Activated CD8-positive, alpha-beta memory T cell treated with anti-CD3 and anti-CD28 coated beads, Interleukin-2, amount 50 U/mL, for 4 hours (primary cell): ENCODE measurements at regions not wholly inside any gene's neighbourhood (a gene's known extent, or its start where the extent isn't known, plus 50 kb on each side); places are given as distances from the start of the nearest gene placed in this dataset.

Experiments
- DNase-seq: peaks from one replicate; pipeline ENCODE4 v3.0.0-alpha.2; 2020

DNA sequence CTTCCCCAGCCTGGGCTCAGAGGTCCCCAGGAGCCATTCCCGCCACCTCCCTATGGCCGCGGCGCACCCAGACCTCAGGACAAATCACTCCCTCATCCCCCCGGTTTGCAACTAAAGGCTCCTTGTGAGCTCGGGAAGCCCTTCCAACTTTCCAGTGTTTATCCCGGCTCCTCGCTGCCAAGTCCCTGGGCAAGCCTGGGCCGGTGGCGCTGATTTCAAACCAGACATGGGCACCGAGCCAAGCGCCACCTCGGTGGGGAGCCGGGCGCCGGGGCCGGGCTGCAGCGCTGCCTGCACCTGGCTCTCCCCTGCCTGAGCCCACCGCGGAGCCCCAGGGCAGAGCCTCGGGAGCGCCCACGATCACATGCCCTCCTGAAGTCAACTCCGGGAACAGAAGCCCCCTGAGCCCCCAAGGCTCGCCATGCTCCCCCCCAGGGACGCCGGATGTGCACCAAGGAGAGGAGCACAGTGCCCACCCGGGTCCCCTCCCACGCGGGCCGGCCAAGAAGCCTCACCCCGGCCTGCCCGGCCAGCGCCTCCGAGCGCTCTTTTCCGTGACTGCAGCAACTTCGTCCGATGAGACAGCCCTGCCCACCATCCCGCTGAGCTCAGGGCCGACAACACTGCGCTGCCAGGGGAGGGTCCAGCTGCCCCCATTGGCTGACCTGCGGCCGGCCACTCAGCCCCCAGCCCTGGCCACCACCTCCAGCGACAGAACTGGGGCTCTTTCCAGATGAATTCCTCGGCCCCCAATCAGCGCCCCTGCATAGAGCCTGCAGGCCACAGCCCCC is 50.0 kb downstream of the NCOR2 start:
- no peak for DNase-seq

DNA sequence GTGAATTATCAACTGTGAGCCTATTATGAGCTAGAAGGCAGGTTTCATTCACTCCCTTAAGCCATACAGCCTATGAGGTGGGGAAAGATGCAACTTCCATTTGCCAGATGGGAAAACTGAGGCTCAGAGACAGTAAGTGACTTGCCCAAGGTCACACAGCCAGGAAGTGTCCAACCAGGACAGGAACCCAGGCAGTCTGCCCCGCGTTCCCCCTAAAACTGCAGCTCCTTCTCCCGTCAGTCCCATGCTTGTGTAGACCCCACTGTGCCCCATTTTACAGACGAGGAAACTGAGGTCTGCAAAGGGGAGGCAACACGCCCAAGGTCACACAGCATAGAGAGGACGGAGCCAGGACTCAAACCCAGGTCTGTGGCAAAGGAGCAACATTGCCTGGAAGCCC is 50.6 kb downstream of the NCOR2 start:
- no peak for DNase-seq

DNA sequence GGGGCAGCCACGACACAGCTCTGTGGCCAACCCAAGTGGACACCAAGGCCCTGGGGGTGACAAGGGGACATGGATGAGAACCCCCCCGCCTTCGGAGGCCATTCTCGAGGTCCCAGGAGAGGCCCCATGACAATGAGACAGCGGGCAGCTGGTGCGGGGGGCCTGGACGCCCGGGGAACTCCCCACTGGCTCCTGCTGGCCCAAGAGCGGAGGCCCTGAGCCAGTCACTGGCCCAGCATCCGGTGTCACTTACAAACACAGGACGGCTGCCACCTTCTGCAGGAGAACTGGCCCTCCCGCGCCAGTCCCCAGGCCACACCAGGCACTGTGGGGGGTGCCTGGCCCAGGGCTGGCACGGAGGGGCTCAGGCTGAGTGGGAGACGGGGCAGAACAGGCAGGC is 51.4 kb downstream of the NCOR2 start:
- no peak for DNase-seq

DNA sequence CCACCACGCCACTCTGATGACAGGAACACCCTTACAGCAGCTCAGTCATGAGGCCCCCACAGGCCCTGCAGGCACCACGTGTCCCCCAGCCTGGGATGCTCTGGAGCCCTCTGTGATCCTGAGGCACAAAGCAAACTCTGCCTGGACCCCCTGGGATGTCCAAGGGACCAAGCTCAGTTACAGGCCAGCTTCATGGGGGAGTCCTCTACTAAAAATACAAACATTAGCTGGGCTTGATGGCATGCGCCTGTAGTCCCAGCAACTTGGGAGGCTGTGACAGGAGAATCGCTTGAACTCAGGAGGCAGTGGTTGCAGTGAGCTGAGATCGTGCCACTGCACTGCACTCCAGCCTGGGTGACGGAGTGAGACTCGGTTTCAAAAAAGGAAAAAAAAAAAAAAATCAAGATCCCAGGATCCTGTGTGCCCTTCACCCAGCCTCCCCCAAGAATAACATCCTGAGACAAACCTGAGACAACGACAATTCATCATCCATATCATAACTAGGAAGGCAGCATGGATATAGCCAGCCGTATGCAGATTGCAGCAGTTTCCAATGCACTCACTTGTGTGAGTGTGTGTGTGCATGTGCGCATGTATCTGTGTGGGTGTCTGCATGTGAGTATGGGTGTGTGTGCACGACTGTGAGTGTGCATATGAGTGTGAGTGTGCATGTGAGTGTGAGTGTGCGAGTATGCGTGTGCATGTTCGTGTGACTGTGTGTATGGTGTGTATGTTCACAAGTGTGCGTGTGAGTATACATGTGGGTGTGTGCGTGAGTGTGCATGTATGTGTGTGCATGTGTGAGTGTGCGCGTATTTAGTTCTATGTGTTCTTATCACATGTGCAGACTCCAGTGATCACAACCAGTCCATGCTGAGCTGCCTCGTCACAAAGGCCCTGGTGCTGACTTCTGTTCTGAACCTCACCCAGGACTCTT is 52.1 kb downstream of the NCOR2 start:
- DNase-seq: no peak

DNA sequence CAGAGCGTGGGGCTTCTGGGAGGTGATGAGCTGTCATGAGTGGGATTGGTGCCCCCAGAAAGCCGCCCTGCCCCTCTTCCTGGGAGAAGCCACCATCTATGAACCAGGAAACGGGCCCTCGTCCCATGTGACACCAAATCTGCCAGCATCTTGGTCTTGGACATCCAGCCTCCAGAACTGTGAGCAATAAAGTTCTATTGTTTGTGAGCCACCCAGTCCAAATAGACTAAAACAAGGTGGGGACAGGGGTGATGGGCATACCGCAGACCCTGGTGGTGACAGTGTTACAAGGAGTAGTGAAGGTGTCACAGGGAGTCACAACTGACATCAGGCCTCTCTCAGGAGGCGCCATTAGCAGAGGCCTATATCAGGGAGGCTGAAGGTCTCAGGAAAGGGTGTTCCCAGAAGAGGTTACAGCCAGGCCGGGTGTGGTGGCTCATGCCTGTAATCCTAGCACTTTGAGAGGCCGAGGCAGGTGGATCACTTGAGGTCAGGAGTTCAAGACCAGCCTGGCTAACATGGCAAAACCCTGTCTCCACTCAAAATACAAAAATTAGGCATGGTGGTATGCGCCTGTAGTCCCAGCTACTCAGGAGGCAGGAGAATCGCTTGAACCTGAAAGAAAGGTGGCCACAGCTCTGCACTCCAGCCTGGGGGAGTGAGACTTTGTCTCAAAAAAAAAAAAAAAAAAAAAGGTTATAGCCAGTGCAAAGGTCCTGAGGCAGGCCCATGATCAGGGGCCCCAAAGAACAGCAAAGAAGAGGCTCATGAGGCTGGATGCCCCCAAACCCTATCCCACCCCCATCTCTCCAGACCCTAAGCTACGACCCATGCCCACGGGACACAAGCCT is 53.0 kb downstream of the NCOR2 start:
- DNase-seq: no peak

DNA sequence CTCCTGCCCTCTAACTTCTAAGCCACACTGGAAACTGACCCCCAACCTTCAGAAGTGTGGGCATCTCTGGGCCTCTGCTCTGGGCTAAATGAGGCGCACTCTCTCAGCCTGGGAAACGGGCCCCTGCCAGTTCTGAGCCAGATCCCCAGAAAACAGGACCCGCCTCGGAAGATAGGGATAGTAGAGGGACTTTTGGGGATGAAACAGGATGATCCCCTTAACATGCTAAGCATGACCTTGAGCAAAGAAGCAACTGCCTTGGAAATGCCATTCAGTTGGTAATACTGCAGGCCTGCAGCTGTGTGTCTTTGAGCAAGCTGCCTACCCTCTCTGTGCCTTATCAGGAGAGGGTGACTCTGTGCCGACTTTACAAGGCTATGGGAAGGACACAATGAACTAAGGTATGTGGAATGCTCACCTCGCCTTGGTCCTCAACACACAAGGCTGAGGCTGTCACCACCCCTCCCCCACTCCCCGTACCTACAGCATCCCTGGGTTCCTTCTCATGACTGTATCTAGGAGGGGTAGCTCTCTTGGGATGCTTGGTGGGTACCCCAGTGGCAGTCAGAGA is 54.0 kb downstream of the NCOR2 start:
- no peak for DNase-seq

DNA sequence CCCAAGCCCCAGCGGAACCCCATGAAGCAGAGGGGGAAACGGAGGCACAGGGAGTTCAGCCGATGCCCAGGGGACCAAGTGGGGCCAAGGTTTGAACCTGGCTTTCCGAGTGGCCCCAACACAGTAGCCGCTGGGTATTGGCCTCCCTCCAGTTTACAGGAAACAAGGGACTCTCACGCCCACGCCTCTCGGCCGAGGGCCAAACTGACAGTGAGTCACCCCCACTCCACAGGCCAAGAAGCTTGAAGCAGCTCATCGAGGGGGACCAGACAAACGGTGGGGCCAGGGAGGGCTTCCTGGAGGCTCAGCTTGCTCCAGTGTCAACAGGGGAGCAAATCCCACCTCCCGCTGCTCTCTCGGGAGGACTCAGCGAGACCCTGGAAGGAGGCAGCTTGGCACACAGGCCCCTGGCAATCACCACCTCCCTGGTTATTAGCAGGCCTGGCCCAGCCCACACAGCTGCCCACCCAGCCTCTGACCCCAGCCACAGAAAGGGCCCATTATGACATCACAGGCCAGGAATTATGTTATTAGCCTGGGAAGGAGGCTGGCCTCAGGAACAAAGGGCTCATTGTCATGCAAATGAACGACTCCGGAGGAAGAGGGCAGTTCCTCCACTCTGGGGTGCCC is 54.6 kb downstream of the NCOR2 start:
- no peak for DNase-seq

DNA sequence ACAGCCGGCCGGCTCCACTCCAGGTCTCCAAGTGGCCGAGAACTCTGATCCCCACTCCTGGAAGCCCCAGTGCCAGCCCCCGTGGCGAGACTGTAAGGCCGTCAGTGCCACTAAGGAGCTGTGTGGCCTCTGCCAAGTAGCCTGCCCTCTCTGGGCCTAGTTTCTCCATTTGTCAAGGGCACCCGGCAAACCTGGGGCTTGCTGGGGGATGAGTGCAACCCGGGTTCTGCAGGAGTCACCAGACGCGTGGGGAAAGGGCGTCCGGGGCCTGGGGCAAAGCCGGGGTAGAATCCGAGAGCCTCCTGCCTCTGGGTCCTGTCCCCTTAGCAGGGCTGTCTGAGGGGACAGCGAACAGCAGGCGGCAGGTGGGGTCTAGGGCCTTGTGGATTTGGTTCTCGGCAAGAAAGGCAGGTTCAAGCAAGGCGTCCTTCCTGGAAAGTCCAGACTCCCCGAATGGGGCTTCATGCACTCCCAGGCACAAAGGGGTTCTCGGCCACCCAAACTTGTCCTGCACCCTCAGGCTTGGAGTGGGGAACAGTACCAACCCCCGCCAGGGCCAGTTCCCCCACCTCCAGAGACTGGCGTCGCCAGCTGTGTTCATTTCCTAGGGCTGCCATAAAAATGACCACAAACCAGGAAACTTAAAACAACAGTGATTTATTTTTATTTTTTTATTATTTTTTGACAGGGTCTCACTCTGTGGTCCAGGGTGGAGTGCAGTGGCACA is 56.0 kb downstream of the NCOR2 start:
- DNase-seq: no peak

DNA sequence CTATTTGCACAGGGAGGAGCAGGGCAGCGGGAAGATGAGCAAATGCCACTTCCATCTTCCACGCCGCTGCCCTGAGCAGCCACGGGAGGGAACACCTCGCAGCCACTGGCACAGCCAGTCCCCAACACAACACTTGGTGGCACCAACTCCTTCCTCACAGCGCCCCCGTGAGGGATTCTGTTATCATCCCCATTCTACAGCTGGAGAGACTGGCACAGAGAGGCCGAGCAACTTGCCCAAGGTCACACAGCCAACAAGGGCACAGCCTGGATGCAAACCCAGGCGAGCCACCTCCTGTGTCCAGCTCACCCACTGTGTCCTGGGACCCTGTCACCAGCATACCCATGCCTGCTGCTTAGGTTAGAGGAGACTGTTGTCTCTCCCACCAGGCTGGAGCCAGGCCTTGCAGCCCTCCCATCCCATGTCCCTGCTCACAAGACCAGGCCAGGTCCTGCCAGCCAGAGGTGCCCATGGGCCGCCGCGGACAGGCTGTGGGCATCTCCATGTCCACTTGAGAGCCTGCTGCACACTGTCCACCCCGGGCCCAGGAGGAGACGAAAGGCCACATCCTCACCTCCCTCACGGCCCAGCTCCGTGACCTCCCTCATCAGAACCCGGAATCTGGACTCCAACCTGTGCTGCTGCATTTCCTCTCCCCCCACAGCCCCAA is 57.0 kb downstream of the NCOR2 start:
- DNase-seq: no peak

DNA sequence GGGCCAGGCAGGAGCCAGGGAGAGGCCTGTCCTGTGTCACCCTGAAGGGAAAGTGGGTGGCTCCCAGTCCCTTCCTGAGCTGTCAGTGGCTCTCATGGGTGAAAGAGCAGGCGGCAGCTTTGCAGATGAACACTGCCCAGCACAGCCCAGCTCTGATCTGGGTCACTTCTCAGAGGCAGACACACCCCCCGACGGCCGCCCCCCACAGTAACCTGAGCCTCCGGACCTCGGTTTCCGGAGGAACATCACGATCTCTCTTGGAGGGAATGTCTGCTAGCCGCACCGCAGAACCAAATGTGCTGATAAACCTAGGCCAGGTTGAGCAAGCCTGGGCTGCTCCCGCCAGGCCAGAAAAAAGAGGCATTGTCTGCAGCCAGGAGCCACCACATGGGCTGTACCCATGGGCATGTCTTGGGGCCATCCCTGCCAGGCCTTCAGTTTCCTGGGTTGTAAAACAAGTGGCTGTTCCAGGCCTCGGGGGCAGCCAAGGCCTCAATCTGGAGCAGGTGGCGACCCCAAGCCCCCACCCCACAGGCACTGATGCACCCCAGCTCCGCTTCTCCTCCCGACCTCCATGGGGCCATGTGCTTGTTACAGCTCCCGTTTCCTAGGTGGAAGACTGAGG is 57.6 kb downstream of the NCOR2 start:
- no peak for DNase-seq

DNA sequence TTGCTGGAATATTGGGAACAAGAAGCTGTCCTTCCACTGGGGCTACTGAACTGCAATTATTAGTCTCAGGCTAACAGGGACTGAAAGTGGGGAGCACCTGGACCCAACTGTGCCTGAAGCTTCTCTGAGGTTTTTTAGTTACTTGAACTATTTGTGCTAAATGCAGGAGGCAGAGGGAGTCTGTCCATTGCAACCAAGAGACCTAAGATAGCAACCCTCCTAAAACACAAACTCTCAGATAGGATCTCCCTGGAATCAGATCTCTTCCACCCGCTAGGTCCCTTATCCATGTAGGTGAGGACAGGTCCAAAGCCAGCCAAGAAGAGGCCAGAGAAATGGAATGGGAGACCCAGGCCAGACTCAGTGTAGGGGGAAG is 58.1 kb downstream of the NCOR2 start:
- DNase-seq: no peak

DNA sequence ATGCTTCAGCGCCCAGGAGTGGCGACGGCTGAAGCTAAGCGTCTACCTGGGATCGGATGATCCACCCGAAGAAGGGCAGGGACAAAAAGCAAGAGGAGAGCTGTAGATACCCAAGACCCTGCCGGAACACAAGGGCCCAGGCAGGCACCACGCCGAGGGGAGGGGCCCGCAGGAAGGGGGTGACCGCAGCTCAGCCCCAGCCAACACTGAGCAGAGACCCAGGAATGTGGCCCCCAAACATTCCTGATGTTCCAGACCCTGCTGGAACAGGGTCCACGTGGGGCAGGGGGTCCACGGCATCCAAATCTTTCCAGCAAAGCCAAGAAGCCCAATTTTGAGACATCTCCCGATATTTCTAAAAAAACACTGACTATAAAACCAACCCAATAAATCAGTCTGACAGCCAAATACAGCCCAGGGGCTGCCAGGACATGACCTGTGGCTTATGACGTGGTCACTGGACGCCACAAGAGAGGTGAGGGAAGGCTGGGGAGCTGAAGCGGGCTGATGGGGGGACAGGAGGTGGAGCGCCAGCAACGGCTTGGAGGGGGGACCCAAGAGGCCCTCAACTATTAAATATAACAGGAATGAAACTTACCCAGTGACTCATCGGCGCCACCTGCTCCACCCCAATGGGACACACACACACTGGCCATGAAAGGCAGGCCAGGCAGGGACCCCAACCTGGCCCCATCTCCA is 58.9 kb downstream of the NCOR2 start:
- DNase-seq: no peak

DNA sequence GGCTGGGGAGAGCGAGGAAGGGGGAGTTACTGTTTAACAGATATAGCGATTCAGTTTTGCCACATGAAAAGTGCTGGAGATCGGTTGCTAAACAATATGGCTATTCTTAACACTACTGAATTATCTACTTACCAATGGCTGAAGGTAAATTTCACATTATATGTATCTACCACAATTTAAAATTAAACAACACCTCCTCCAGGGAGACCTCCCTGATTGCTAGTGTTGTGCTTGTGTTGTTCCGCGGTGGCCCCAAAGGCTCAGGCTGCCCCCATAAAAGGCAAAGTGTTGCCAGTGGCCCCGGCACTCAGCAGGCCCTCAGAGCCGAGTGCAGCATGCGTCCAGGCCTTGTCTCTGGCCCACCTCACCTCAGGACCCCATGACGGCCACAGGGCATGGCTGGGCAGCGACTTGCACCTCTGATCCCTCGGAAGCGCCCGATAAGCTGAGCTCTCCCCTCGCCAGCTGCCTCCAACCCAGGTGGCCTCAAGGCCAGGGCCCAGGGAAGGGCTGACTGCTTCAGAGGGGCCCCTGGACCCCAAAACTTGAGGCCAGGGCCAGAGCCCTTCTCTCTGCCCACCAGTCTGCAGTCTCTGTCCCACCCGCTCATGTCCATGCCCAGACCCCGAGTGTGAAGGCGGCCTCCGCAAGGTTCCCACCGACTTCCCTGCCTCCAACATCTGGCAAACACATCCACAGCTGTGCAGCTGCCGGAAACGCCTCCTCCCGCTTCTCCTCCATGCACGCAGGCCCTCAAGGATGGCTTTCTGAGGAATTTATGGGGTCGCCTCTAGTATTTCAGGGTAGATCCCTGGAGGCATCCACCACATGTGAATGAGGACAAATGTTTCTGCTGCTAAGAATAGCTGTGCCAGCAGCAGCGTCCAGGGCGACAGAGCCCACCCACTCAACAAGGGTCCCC is 60.0 kb downstream of the NCOR2 start:
- DNase-seq: no peak

DNA sequence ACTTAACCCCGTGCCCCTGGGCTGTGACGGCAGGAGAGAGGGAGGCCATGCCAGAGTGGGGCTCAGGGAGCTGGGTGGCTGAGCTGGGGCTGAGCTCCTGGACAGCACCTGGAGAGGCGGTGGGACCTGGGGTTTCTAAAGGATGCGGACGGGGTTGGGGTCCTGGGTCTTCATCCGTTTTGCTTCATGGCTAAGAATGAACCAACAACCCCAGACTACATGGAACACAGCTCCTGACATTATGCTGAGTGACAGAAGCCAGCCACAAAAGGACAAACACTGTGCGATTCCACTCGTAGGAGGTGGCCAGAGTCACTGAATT is 60.6 kb downstream of the NCOR2 start:
- DNase-seq: no peak

DNA sequence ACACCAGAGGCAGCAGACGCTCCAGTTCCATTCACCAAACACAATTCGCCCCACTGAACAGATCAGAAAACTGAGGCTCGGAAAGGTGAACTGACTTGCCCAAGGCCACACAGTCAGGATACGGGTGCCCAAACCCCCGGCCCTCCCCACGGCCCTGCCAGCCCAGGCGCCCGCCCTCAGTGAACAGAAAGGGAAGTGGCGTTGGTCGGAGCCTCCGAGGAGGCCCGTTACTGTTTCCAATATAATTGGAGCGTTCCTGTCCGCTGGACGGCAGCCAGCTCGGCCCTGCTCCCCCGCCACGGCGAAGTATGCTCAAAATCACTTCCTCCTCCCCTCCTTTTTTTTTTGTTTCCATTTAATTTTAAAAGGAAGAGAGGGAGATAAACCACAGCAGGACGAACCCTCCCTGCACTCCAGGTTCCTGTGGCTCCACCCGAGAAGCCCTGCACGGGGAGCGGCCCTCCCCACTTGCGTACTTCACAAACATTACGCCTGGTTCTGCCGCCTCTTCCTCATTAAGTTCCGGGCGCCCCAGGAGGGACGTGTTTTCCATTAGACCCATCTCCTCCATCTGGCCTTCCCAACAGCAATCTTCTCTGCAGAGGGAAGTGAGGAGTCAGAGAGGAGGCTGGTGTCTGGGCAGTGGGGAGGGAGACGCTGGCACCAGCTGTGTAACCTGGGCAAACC is 61.1 kb downstream of the NCOR2 start:
- DNase-seq: no peak

DNA sequence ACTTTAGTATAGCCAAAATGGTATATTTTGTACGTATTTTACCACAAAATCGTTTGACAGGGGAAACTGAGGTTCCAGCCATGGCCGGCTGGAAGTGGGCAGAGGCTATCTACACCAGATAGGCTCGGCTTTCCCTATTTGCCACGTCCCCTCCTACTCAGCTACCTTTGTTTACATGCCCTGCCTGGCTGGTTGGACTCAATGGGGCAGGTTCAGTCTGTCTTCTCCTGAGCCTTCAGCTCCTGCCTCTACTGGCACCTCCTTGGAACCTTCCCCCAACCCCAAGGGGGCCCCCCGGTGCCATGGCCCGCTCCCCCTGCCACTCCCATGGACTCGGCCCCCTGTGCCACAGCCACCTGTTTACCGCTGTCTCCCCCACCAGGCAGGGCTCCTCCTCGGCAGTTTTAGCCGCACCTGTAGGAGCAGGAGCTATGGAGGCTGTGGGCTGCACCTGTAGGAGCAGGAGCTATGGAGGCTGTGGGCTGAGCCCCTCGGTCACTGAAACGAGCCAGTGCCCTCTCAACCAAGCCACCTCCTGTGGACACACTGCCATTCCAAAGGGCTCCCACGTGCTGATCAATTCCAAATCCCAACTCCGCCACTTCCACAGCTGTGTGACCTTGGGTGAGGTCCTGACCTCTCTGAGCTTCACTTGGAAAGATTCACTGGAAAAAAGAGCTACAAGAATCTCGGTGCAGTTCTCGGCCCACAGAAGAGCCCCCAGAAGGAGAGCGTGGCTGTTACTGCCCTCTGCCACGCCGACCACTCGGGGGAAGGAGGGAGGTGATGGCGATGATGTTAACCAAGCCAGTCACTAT is 62.2 kb downstream of the NCOR2 start:
- DNase-seq: no peak

DNA sequence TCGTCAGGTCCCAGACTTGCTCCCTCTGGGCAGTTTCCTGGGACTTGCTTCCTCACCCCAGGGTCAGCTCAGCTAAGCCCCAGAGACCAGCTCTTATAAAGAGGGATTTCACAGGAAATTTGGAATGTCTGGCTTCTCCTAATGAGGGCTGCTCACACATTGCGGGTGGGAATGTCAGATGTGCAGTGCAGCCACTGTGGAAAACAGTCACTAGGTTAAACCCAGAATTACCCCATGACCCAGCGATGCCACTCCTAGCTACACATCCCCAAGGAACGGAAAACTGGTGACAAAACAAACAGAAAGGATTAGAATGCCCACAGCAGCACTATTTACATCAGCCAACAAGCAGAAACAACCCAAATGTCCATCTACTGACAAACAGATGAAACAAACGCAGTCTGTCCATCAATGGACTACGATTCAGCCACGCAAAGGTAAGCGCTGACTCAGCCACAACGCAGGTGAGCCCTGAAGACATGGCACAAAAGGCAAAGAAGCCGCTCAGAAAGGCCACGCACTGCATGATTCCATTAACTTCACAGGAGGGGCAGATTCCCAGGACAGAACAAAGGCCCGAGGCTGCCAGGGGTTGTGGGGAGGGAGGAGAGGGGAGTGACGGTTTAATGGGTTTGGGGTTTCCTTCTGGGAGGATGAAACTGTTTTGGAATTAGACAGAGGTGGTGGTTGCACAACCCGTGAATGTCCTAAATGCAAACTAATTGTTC is 63.0 kb downstream of the NCOR2 start:
- no peak for DNase-seq
